Effector memory CD8-positive, alpha-beta T cell (primary cell): ENCODE measurements at regions not wholly inside any gene's neighbourhood (a gene's known extent, or its start where the extent isn't known, plus 50 kb on each side); places are given as distances from the start of the nearest gene placed in this dataset.

Source experiments
- ATAC-seq: fragments of 150-1000 bp; cut with Tn5 transposase; replicated peaks from 2 replicates; pipeline ENCODE4 v1.10.0; 2021; ENCODE audit warnings: mild to moderate bottlenecking, moderate library complexity
- DNase-seq, 3 experiments: peaks; one replicate each; pipeline ENCODE4 v3.0.0; 2021
- H3K27ac Mint-ChIP-seq, 2 donors: one replicate each; pipeline ENCODE4 v1.8.0; 2022; ENCODE audit warnings: mild to moderate bottlenecking in 2 of 2, mixed read lengths in 2 of 2, moderate library complexity in 2 of 2
- H3K27me3 Mint-ChIP-seq, 2 donors: one replicate each; pipeline ENCODE4 v1.8.0; 2022; ENCODE audit warnings: mixed read lengths in 2 of 2
- H3K36me3 Mint-ChIP-seq: one replicate; pipeline ENCODE4 v1.8.0; 2022; ENCODE audit warnings: mild to moderate bottlenecking, moderate library complexity, mixed read lengths; ENCODE audit not compliant: insufficient read depth
- H3K4me1 Mint-ChIP-seq, 2 donors: one replicate each; pipeline ENCODE4 v1.8.0; 2022; ENCODE audit warnings: low read depth in 2 of 2, mixed read lengths in 2 of 2
- H3K4me3 Mint-ChIP-seq, 2 donors: one replicate each; pipeline ENCODE4 v1.8.0; 2022; ENCODE audit warnings: mild to moderate bottlenecking in 2 of 2, mixed read lengths in 2 of 2, moderate library complexity in 2 of 2
- H3K9me3 Mint-ChIP-seq, 2 donors: one replicate each; pipeline ENCODE4 v1.8.0; 2022; ENCODE audit warnings: mixed read lengths in 2 of 2

DNA sequence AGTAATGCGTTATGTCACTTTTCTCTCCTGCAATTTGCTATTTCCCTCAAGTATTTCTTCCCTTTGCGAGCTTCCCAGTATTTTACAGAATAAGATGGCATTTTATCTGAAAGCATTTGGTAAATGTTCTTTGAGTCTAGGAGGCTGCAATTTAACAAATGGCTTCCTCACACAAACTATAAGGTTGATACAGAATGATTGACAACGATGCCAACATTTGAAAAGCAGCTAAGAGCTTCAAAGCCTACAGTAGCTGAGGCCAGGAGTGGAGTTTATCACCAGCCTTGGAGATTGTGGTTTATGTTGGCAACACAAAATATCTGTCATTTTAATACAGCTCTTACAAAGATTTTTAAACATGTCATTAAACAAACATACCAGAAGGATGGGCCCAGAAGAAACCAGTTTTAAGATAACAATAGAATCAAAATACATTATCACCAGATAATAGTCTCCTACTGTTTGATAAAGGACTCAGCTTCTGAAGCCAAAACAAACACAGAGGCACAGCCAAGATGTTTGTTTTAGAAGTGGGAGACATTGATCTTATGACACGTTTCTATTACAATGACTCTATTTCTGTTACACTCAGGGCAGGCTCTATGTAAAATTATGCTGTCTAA, 711.4 kb upstream of the ACVR2A start:
- Mint-ChIP-seq H3K4me1 (no peaks in the 10 kb centered on the region), H3K36me3 (no peaks in the 10 kb centered on the region), H3K27me3 (no peaks in the 10 kb centered on the region), H3K4me3 (no peak overlapping the region), H3K9me3 (no peaks in the 10 kb centered on the region), H3K27ac (no peak overlapping the region)
- ATAC-seq: no peak
- DNase-seq: no peak

GRCh38 chr2:147125145-147125544, 719.7 kb upstream of the ACVR2A start:
- DNase-seq (no peak), ATAC-seq (no peak)
- Mint-ChIP-seq H3K27ac (no peak overlapping the region), H3K27me3 (no peaks in the 10 kb centered on the region), H3K9me3 (peaks cover 4 to 14% of the 10 kb centered on the region in 2 donors), H3K36me3 (no peaks in the 10 kb centered on the region), H3K4me1 (no peaks in the 10 kb centered on the region), H3K4me3 (no peak overlapping the region)

- Mint-ChIP-seq H3K36me3 (no peaks in the 10 kb centered on the region), H3K4me1 (no peaks in the 10 kb centered on the region), H3K27ac (no peak overlapping the region), H3K4me3 (no peak overlapping the region), H3K9me3 (peaks cover 4 to 14% of the 10 kb centered on the region in 2 donors), H3K27me3 (no peaks in the 10 kb centered on the region)
- ATAC-seq (no peak), DNase-seq (no peak)
These were observed 721.9 kb upstream of the ACVR2A start for GRCh38 chr2:147122944-147123343.

GRCh38 chr2:147110962-147111361, 733.9 kb upstream of the ACVR2A start:
- Mint-ChIP-seq H3K4me3 (no peak overlapping the region), H3K36me3 (no peaks in the 10 kb centered on the region), H3K27me3 (no peaks in the 10 kb centered on the region), H3K9me3 (peaks cover 0 to 4% of the 10 kb centered on the region in 2 donors), H3K27ac (no peak overlapping the region), H3K4me1 (no peaks in the 10 kb centered on the region)
- DNase-seq (no peak), ATAC-seq (no peak)

- Mint-ChIP-seq H3K27me3 (no peaks in the 10 kb centered on the region), H3K9me3 (peaks cover 0 to 5% of the 10 kb centered on the region in 2 donors), H3K36me3 (no peaks in the 10 kb centered on the region), H3K27ac (no peak overlapping the region), H3K4me1 (no peaks in the 10 kb centered on the region), H3K4me3 (no peak overlapping the region)
- ATAC-seq (no peak), DNase-seq (no peak)
These were observed 734.5 kb upstream of the ACVR2A start for GRCh38 chr2:147110317-147110716.

DNA sequence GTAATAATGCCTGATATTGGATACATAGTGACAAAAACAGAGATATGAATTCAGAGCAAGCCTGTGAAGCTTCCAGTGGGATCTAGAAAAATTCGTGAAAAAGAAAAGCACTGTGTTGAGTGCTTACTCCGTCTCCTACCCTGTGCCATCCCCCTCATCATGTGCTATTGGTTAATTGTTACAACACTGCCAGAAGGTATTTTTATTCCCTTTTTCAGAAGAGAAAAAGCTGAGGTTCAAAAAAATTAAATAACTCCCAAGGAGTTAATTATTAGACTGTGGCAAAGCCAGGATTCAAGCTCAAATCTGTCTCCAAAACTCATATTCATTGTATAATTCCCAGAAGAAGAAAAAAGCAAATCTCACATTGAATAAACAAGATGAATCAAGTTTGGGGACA, 735.5 kb upstream of the ACVR2A start:
- Mint-ChIP-seq H3K36me3 (no peaks in the 10 kb centered on the region), H3K4me3 (no peak overlapping the region), H3K27ac (no peak overlapping the region), H3K9me3 (peaks cover 0 to 7% of the 10 kb centered on the region in 2 donors), H3K27me3 (no peaks in the 10 kb centered on the region), H3K4me1 (no peaks in the 10 kb centered on the region)
- DNase-seq (no peak), ATAC-seq (no peak)

DNA sequence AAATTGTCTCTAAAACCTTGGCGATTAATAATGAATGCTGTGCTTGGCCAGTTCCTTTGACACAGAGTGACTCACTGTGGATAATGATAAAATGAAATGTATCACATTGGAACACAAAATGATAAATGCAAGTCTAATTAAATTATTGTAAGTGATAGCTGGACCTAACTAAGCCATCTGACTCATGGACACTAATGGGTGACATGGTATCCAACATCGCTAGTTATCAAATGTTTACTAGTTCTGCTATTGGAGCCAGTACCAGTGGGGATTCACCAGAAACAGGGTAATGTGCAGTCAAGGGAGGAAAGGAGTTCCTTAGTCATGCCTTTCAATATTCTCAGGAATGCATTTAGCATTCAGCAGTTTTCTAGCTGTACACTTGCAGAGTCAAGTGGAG, 736.3 kb upstream of the ACVR2A start:
- no peak for DNase-seq
- ATAC-seq: no peak
- Mint-ChIP-seq H3K9me3 (peaks cover 0 to 7% of the 10 kb centered on the region in 2 donors), H3K36me3 (no peaks in the 10 kb centered on the region), H3K4me3 (no peak overlapping the region), H3K27ac (no peak overlapping the region), H3K27me3 (no peaks in the 10 kb centered on the region), H3K4me1 (no peaks in the 10 kb centered on the region)

- no peaks in the 10 kb centered on the region for H3K36me3 Mint-ChIP-seq
- H3K4me1 Mint-ChIP-seq: no peaks in the 10 kb centered on the region
- H3K4me3 Mint-ChIP-seq: no peak overlapping the region
- DNase-seq (no peak), ATAC-seq (no peak)
- peaks cover 0 to 7% of the 10 kb centered on the region in 2 donors for H3K9me3 Mint-ChIP-seq
- H3K27me3 Mint-ChIP-seq: no peaks in the 10 kb centered on the region
- no peak overlapping the region for H3K27ac Mint-ChIP-seq
These were observed 742.7 kb upstream of the ACVR2A start for GRCh38 chr2:147101941-147102790.

GRCh38 chr2:147100406-147101035, 744.3 kb upstream of the ACVR2A start:
- Mint-ChIP-seq H3K27me3 (no peaks in the 10 kb centered on the region), H3K27ac (no peak overlapping the region), H3K4me1 (no peaks in the 10 kb centered on the region), H3K4me3 (no peak overlapping the region), H3K9me3 (peaks cover 0 to 8% of the 10 kb centered on the region in 2 donors), H3K36me3 (no peaks in the 10 kb centered on the region)
- ATAC-seq: no peak
- no peak for DNase-seq

- Mint-ChIP-seq H3K9me3 (peaks cover 0 to 6% of the 10 kb centered on the region in 2 donors), H3K36me3 (no peaks in the 10 kb centered on the region), H3K27ac (no peak overlapping the region), H3K4me1 (no peaks in the 10 kb centered on the region), H3K27me3 (no peaks in the 10 kb centered on the region), H3K4me3 (no peak overlapping the region)
- DNase-seq (no peak), ATAC-seq (no peak)
These were observed 745.0 kb upstream of the ACVR2A start for GRCh38 chr2:147099845-147100244.

- Mint-ChIP-seq H3K27ac (no peak overlapping the region), H3K36me3 (no peaks in the 10 kb centered on the region), H3K9me3 (peaks cover 0 to 5% of the 10 kb centered on the region in 2 donors), H3K4me3 (no peak overlapping the region), H3K4me1 (no peaks in the 10 kb centered on the region), H3K27me3 (no peaks in the 10 kb centered on the region)
- DNase-seq (no peak), ATAC-seq (no peak)
These were observed 745.9 kb upstream of the ACVR2A start for GRCh38 chr2:147098940-147099339.

GRCh38 chr2:147097747-147098146, 747.1 kb upstream of the ACVR2A start:
- Mint-ChIP-seq H3K27ac (no peak overlapping the region), H3K36me3 (no peaks in the 10 kb centered on the region), H3K4me1 (no peaks in the 10 kb centered on the region), H3K27me3 (no peaks in the 10 kb centered on the region), H3K9me3 (peaks cover 0 to 5% of the 10 kb centered on the region in 2 donors), H3K4me3 (no peak overlapping the region)
- ATAC-seq (no peak), DNase-seq (no peak)

DNA sequence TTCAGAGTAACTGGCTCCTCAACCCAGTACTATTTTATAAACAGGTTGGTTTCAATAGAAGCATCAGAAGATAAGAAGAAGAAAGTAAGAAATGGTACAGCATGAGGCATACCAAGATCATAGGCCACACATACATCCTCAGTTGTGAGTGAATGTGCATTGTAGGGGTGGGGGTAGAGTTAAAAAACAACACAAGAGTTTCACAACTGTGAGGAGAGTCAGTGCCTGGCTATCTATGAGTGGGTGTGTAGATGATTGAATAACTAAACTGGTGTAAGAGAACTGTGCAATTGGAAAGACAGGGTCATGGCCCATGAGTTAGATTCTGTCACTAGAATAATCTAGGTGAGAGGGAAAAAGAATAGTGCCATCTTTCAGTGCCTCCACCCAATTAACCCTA, 748.2 kb upstream of the ACVR2A start:
- ATAC-seq (no peak), DNase-seq (no peak)
- Mint-ChIP-seq H3K9me3 (peaks cover 0 to 5% of the 10 kb centered on the region in 2 donors), H3K4me1 (no peaks in the 10 kb centered on the region), H3K27me3 (no peaks in the 10 kb centered on the region), H3K4me3 (no peak overlapping the region), H3K36me3 (no peaks in the 10 kb centered on the region), H3K27ac (no peak overlapping the region)

- Mint-ChIP-seq H3K9me3 (peaks cover 0 to 5% of the 10 kb centered on the region in 2 donors), H3K4me1 (no peaks in the 10 kb centered on the region), H3K4me3 (no peak overlapping the region), H3K36me3 (no peaks in the 10 kb centered on the region), H3K27me3 (no peaks in the 10 kb centered on the region), H3K27ac (no peak overlapping the region)
- ATAC-seq (no peak), DNase-seq (no peak)
These were observed 749.5 kb upstream of the ACVR2A start for GRCh38 chr2:147095376-147095775.
